Spleen (tissue), 11 donors: ENCODE measurements at regions not wholly inside any gene's neighbourhood (a gene's known extent, or its start where the extent isn't known, plus 50 kb on each side); places are given as distances from the start of the nearest gene placed in this dataset.

Experiments used
- DNase-seq: peaks from one replicate; pipeline ENCODE4 v3.0.0-alpha.2; 2020
- H3K27ac ChIP-seq, 8 donors: fragments of 200-600 bp; sonication (generic) in 7 of 8; 1 replicate in 4 of 8; 2 replicates in 4 of 8; pipeline versions ENCODE4 v1.5.0 to v1.8.0; 2016 to 2021; ENCODE audit warnings: inconsistent platforms in 4 of 8, mild to moderate bottlenecking in 4 of 8, moderate library complexity in 1 of 8
- H3K27me3 ChIP-seq, 7 donors: fragments of 200-600 bp; sonication (generic) in 6 of 7; replicated peaks in 1 of 7; 1 replicate in 4 of 7; 2 replicates in 3 of 7; pipeline versions ENCODE4 v1.5.0 to v1.8.0; 2016 to 2021; ENCODE audit warnings: inconsistent platforms in 3 of 7, mild to moderate bottlenecking in 1 of 7
- H3K36me3 ChIP-seq, 6 donors: fragments of 200-600 bp; sonication (generic) in 5 of 6; 1 replicate in 4 of 6; 2 replicates in 2 of 6; pipeline versions ENCODE4 v1.5.0 to v1.8.0; 2016 to 2021; ENCODE audit warnings: inconsistent platforms in 2 of 6
- H3K4me1 ChIP-seq, 6 donors: fragments of 200-600 bp; sonication (generic) in 5 of 6; 1 replicate in 3 of 6; 2 replicates in 3 of 6; pipeline versions ENCODE4 v1.5.0 to v1.8.0; 2016 to 2021; ENCODE audit warnings: inconsistent platforms in 3 of 6
- H3K4me3 ChIP-seq, 8 donors: fragments of 200-600 bp; sonication (generic) in 7 of 8; 1 replicate in 4 of 8; 2 replicates in 4 of 8; pipeline versions ENCODE4 v1.5.0 to v1.8.0; 2016 to 2021; ENCODE audit warnings: inconsistent platforms in 4 of 8, mild to moderate bottlenecking in 4 of 8, moderate library complexity in 2 of 8
- H3K9me3 ChIP-seq, 8 donors: fragments of 200-600 bp; sonication (generic) in 7 of 8; 1 replicate in 4 of 8; 2 replicates in 4 of 8; pipeline versions ENCODE4 v1.5.0 to v1.8.0; 2016 to 2021; ENCODE audit warnings: inconsistent platforms in 4 of 8
- POLR2A ChIP-seq, 3 donors: fragments of 450-650 bp; IDR thresholded peaks; one replicate each; pipeline ENCODE4 v1.5.1; 2017; ENCODE audit warnings: antibody characterized with exemption in 3 of 3, mild to moderate bottlenecking in 1 of 3
- POLR2AphosphoS5 ChIP-seq, 3 donors: sonication (generic); formaldehyde crosslinking; IDR thresholded peaks; one replicate each; pipeline ENCODE4 v1.5.1; 2017; ENCODE audit warnings: antibody characterized with exemption in 3 of 3
- WGBS, 5 donors: extraction: QIAGEN DNeasy Blood & Tissue Kit in 3 of 5; methylation state at CpG; one replicate each; pipeline versions ENCODE4 v1.1.5 to v1.1.7; 2013 to 2018; 5-methylcytosine and 5-hydroxymethylcytosine counted together
- intact Hi-C: fragments of 100-400 bp; cut with DNase I; formaldehyde crosslinking; loops from one replicate; pipeline ENCODE4 v1.15.0; 2023; ENCODE audit warnings: low total_unique reads
- TF ChIP-seq, protein P1 (sequence below), 11 experiments: fragments of 200-600 bp in 7 of 11; fragments of 450-650 bp in 4 of 11; sonication (generic) in 4 of 11; IDR thresholded peaks in 8 of 11; conservative IDR thresholded peaks in 3 of 11; 1 replicate in 7 of 11; 2 replicates in 4 of 11; pipeline versions ENCODE4 v1.4.0 to v1.8.0; 2016 to 2021; ENCODE audit warnings: antibody characterized with exemption in 11 of 11, inconsistent platforms in 4 of 11, mild to moderate bottlenecking in 1 of 11
- donor health status: healthy with polysubstance abuse.
- donor health status: DM: no; HTN: no; CAD: no; lungs with moderate emphysema.
- donor health status: DM: no; HTN: no; CAD: no.
- donor health status: Bipolar disorder and iron deficiency.
- donor health status: healthy.
- donor health status: DM: no; HTN: no; CAD: no.
- donor health status: DM: yes; HTN: yes; CAD: no.

DNA sequence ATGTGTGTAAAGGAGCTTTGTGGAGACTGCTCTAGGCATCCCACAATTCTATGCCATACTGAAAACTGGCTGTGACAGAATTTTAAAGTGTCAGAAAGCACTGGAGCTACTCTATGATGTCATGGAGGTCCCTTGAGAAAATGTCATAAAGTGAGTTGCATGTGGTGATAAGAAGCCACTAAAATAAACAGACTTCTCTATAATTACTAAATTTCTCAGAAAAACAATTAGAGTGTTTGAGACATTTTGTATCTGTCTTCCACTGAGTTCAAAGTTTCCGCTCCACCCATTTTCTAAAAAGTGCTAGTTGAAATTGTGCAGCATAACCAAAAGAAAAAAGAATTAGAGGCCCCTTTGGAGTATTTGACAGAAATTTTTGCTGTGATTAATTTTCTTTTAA lies 603.9 kb downstream of the KCNJ2 start:
- intact Hi-C loops: no loop called here
- Histone ChIP-seq H3K27ac (no peak overlapping the region), H3K9me3 (no peaks in the 10 kb centered on the region), H3K36me3 (no peaks in the 10 kb centered on the region), H3K27me3 (no peaks in the 10 kb centered on the region), H3K4me3 (no peak overlapping the region), H3K4me1 (no peaks in the 10 kb centered on the region)
- WGBS, 5 donors: 86 to 100% (median 95%) methylated on average over 1 of the region's 1 CpG
- DNase-seq: no peak
- TF ChIP-seq POLR2A (IDR thresholded peaks at IDR 0.05) (no peak), POLR2AphosphoS5 (IDR thresholded peaks at IDR 0.05) (no peak)
- TF ChIP-seq, protein P1, sequence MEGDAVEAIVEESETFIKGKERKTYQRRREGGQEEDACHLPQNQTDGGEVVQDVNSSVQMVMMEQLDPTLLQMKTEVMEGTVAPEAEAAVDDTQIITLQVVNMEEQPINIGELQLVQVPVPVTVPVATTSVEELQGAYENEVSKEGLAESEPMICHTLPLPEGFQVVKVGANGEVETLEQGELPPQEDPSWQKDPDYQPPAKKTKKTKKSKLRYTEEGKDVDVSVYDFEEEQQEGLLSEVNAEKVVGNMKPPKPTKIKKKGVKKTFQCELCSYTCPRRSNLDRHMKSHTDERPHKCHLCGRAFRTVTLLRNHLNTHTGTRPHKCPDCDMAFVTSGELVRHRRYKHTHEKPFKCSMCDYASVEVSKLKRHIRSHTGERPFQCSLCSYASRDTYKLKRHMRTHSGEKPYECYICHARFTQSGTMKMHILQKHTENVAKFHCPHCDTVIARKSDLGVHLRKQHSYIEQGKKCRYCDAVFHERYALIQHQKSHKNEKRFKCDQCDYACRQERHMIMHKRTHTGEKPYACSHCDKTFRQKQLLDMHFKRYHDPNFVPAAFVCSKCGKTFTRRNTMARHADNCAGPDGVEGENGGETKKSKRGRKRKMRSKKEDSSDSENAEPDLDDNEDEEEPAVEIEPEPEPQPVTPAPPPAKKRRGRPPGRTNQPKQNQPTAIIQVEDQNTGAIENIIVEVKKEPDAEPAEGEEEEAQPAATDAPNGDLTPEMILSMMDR (IDR thresholded peaks at IDR 0.05 in 8 of 11, conservative IDR thresholded peaks at IDR 0.05 in 3 of 11): no peak

DNA sequence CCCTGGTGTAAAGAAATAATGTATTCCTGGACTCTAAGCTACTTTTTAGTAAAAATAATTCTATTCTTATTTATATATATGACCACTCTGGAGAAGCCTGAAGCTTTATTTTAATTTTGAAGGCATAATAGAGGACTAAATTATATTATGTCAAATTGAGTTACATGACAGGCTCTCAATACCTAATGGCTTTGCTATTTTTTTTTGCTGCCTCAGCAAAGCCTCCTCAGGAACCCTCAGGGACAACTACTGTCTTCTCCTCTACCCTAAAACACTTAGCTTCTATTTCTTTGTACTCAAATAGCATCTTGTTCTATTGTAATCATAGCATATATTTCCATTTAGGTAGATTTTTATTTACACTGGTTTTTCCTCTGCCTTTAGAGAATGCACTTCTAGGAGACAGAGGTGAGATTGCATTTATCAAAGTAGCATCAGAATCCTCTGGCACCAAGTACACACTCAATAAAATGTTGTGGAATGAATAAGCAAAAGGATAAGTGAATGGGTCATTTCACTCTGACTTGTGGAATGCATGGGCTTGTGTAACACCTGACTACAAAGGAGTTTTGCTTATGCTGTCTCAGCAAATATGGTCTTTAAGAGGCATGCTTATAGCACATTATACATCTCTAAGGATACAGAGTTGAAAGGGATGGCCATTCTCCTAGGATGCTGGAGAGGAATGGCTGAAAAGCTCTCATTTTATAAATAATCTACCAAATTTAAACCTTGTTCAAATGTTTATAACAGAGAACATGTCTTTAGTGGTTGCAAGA lies 605.2 kb downstream of the KCNJ2 start:
- Histone ChIP-seq H3K4me3 (no peak overlapping the region), H3K27ac (no peak overlapping the region), H3K27me3 (no peaks in the 10 kb centered on the region), H3K36me3 (no peaks in the 10 kb centered on the region), H3K9me3 (no peaks in the 10 kb centered on the region), H3K4me1 (no peaks in the 10 kb centered on the region)
- DNase-seq: no peak
- no peak for TF ChIP-seq POLR2AphosphoS5 (IDR thresholded peaks at IDR 0.05)
- TF ChIP-seq, protein P1 (IDR thresholded peaks at IDR 0.05 in 8 of 11, conservative IDR thresholded peaks at IDR 0.05 in 3 of 11): no peak
- no peak for TF ChIP-seq POLR2A (IDR thresholded peaks at IDR 0.05)
- intact Hi-C loops: no loop called here

GRCh38 chr17:70775679-70776078 lies 606.3 kb downstream of the KCNJ2 start:
- WGBS, 5 donors: 73 to 92% (median 86%) methylated on average over 2 of the region's 2 CpGs
- intact Hi-C loops: no loop called here
- no peaks in the 10 kb centered on the region for H3K36me3 ChIP-seq
- TF ChIP-seq POLR2A (IDR thresholded peaks at IDR 0.05) (no peak), POLR2AphosphoS5 (IDR thresholded peaks at IDR 0.05) (no peak)
- TF ChIP-seq, protein P1 (IDR thresholded peaks at IDR 0.05 in 8 of 11, conservative IDR thresholded peaks at IDR 0.05 in 3 of 11): no peak
- DNase-seq: no peak
- H3K27ac ChIP-seq: no peak overlapping the region
- H3K9me3 ChIP-seq: no peaks in the 10 kb centered on the region
- H3K4me1 ChIP-seq: no peaks in the 10 kb centered on the region
- no peak overlapping the region for H3K4me3 ChIP-seq
- no peaks in the 10 kb centered on the region for H3K27me3 ChIP-seq

- no peaks in the 10 kb centered on the region for H3K36me3 ChIP-seq
- no peak overlapping the region for H3K4me3 ChIP-seq
- no peaks in the 10 kb centered on the region for H3K9me3 ChIP-seq
- no peak overlapping the region for H3K27ac ChIP-seq
- TF ChIP-seq, protein P1 (IDR thresholded peaks at IDR 0.05 in 8 of 11, conservative IDR thresholded peaks at IDR 0.05 in 3 of 11): no peak
- TF ChIP-seq POLR2AphosphoS5 (IDR thresholded peaks at IDR 0.05): no peak
- no peak for TF ChIP-seq POLR2A (IDR thresholded peaks at IDR 0.05)
- no peak for DNase-seq
- no peaks in the 10 kb centered on the region for H3K27me3 ChIP-seq
- 62 to 83% (median 75%) methylated on average over 3 of the region's 3 CpGs for WGBS, 5 donors
- no peaks in the 10 kb centered on the region for H3K4me1 ChIP-seq
- intact Hi-C loops: no loop called here
These were observed 607.1 kb downstream of the KCNJ2 start for GRCh38 chr17:70776441-70776840.
